ENCODE measurements at regions not wholly inside any gene's neighbourhood (a gene's known extent, or its start where the extent isn't known, plus 50 kb on each side); places are given as distances from the start of the nearest gene placed in this dataset.

GRCh38 chr13:50357586-50358118, 342.4 kb downstream of the KCNRG start:
- peaks cover 14 to 34% of the 10 kb centered on the region in 2 donors for H3K4me1 ChIP-seq
- intact Hi-C loops (cut with DNase I), result no loop called here
- H3K36me3 ChIP-seq, result no peaks in the 10 kb centered on the region
- DNase-seq (peak in 2 of 4 donors; percentile 66 to 89), ATAC-seq (peak; percentile 80)
- H3K27ac ChIP-seq, result peak overlapping the region; percentile 13 to 49
- no peaks in the 10 kb centered on the region for H3K27me3 ChIP-seq
- TF ChIP-seq CTCF (IDR thresholded peaks at IDR 0.05), result no peak
- no peak overlapping the region for H3K4me3 ChIP-seq
- no peaks in the 10 kb centered on the region for H3K9me3 ChIP-seq

- no peak for TF ChIP-seq CTCF (IDR thresholded peaks at IDR 0.05)
- ATAC-seq (no peak), DNase-seq (no peak)
- H3K27ac ChIP-seq, result peak overlapping the region; percentile 13 to 49
- H3K4me3 ChIP-seq, result no peak overlapping the region
- intact Hi-C loops (cut with DNase I), result no loop called here
- H3K4me1 ChIP-seq, result peaks cover 14 to 34% of the 10 kb centered on the region in 2 donors
- H3K27me3 ChIP-seq, result no peaks in the 10 kb centered on the region
- H3K9me3 ChIP-seq, result no peaks in the 10 kb centered on the region
- H3K36me3 ChIP-seq, result no peaks in the 10 kb centered on the region
Measured at GRCh38 chr13:50358231-50359040, 343.2 kb downstream of the KCNRG start.

- no peak for ATAC-seq
- peaks cover 14 to 29% of the 10 kb centered on the region in 2 donors for H3K4me1 ChIP-seq
Measured at GRCh38 chr13:50359041-50359367, 343.8 kb downstream of the KCNRG start.

GRCh38 chr13:50359779-50360178, 344.5 kb downstream of the KCNRG start:
- Histone ChIP-seq H3K36me3 (no peaks in the 10 kb centered on the region), H3K4me1 (peaks cover 17 to 25% of the 10 kb centered on the region in 2 donors), H3K27me3 (no peaks in the 10 kb centered on the region), H3K4me3 (no peak overlapping the region), H3K27ac (no peak overlapping the region), H3K9me3 (no peaks in the 10 kb centered on the region)
- ATAC-seq, result no peak
- no peak for DNase-seq
- intact Hi-C loops (cut with DNase I), result no loop called here
- no peak for TF ChIP-seq CTCF (IDR thresholded peaks at IDR 0.05)

More at GRCh38 chr13:50359041-50359367, 343.8 kb downstream of the KCNRG start:
- DNase-seq, result no peak
- no peak overlapping the region for H3K4me3 ChIP-seq
- no peak for TF ChIP-seq CTCF (IDR thresholded peaks at IDR 0.05)
- H3K27me3 ChIP-seq, result no peaks in the 10 kb centered on the region
- intact Hi-C loops (cut with DNase I), result no loop called here
- H3K36me3 ChIP-seq, result no peaks in the 10 kb centered on the region
- H3K9me3 ChIP-seq, result no peaks in the 10 kb centered on the region
- no peak overlapping the region for H3K27ac ChIP-seq

- no peaks in the 10 kb centered on the region for H3K36me3 ChIP-seq
- no peak overlapping the region for H3K27ac ChIP-seq
- peak in 2 of 4 donors; percentile 48 to 67 for DNase-seq
- no peak overlapping the region for H3K4me3 ChIP-seq
- no peaks in the 10 kb centered on the region for H3K9me3 ChIP-seq
- no peak for TF ChIP-seq CTCF (IDR thresholded peaks at IDR 0.05)
- no peaks in the 10 kb centered on the region for H3K27me3 ChIP-seq
- intact Hi-C loops (cut with DNase I), result no loop called here
- ATAC-seq, result peak; percentile 19
- peaks cover 22 to 33% of the 10 kb centered on the region in 2 donors for H3K4me1 ChIP-seq
Measured at GRCh38 chr13:50360637-50361036, 345.4 kb downstream of the KCNRG start.

Data from left lung (tissue), 4 donors.